ENCODE measurements at regions not wholly inside any gene's neighbourhood (a gene's known extent, or its start where the extent isn't known, plus 50 kb on each side); places are given as distances from the start of the nearest gene placed in this dataset.
"Not testable (repeated sequence)": the region's sequence is repeated elsewhere in the genome, so short reads cannot be mapped to it uniquely, and the experiment has no call there.

GRCh38 chrX:140229191-140229590 lies 263.9 kb upstream of the CXorf66 start:
- intact Hi-C loops (cut with DNase I), result no loop called here
- WGBS, 4 donors, result 27 to 57% (median 32%) methylated on average over 1 of the region's 1 CpG
- no peak for DNase-seq
- Histone ChIP-seq H3K9me3 (replicated peaks in 1 of 3) (no peaks in the 10 kb centered on the region), H3K27ac (no peak overlapping the region), H3K4me3 (no peak overlapping the region), H3K27me3 (no peaks in the 10 kb centered on the region), H3K4me1 (replicated peaks in 1 of 2) (no peaks in the 10 kb centered on the region), H3K36me3 (replicated peaks in 1 of 2) (no peaks in the 10 kb centered on the region)
- TF ChIP-seq, protein P1, sequence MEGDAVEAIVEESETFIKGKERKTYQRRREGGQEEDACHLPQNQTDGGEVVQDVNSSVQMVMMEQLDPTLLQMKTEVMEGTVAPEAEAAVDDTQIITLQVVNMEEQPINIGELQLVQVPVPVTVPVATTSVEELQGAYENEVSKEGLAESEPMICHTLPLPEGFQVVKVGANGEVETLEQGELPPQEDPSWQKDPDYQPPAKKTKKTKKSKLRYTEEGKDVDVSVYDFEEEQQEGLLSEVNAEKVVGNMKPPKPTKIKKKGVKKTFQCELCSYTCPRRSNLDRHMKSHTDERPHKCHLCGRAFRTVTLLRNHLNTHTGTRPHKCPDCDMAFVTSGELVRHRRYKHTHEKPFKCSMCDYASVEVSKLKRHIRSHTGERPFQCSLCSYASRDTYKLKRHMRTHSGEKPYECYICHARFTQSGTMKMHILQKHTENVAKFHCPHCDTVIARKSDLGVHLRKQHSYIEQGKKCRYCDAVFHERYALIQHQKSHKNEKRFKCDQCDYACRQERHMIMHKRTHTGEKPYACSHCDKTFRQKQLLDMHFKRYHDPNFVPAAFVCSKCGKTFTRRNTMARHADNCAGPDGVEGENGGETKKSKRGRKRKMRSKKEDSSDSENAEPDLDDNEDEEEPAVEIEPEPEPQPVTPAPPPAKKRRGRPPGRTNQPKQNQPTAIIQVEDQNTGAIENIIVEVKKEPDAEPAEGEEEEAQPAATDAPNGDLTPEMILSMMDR (IDR thresholded peaks at IDR 0.05), result no peak
- TF ChIP-seq POLR2A (IDR thresholded peaks at IDR 0.05), result no peak

DNA sequence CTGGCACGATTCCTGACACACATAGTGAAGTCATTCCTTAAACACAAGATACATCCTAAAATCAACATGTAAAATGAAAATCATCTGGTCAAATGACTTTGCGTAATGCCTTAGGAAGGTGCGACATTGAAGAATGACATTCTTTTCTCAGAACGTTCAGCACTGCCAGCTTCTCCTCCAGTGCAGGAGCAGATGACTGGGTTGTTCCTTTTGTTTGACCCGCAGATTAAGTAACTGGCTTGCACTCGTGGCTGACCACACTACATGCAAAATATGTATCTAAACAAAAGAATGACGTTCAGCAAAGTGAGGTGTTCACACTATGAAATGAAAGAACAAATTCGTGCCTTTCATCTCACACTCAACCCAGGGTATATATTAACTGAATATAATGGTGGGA lies 260.7 kb upstream of the CXorf66 start:
- intact Hi-C loops (cut with DNase I); H3K9me3 ChIP-seq (replicated peaks in 1 of 3); H3K27me3 ChIP-seq; H3K36me3 ChIP-seq (replicated peaks in 1 of 2); H3K4me3 ChIP-seq; H3K4me1 ChIP-seq (replicated peaks in 1 of 2); DNase-seq; H3K27ac ChIP-seq: not testable (repeated sequence)
- 49 to 65% (median 53%) methylated on average over 7 to 8 of the region's 8 CpGs for WGBS, 4 donors

DNA sequence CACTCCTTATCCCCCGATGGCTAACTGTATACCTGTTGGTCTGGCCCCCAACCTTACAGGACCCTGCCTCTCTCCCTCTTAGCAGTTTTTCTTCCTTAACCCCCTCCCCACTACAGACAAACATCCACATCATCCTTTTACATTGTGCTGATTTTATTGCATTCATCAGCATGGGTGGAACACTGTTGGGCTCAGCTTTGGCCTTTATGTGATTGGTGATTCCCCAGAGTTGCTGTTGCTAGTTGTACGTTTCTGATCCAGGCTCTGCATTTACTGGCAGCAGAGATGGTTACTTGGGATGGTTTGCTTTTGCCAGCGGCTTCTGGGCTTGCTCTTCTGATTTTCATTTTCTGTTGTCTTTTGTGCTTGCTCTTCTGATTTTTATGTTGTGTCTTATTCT lies 250.6 kb upstream of the CXorf66 start:
- H3K36me3 ChIP-seq (replicated peaks in 1 of 2); DNase-seq; H3K4me1 ChIP-seq (replicated peaks in 1 of 2); H3K4me3 ChIP-seq; intact Hi-C loops (cut with DNase I); H3K9me3 ChIP-seq (replicated peaks in 1 of 3); H3K27ac ChIP-seq; H3K27me3 ChIP-seq: not testable (repeated sequence)
- WGBS, 4 donors, result 53 to 83% (median 75%) methylated on average over 1 to 2 of the region's 3 CpGs

DNA sequence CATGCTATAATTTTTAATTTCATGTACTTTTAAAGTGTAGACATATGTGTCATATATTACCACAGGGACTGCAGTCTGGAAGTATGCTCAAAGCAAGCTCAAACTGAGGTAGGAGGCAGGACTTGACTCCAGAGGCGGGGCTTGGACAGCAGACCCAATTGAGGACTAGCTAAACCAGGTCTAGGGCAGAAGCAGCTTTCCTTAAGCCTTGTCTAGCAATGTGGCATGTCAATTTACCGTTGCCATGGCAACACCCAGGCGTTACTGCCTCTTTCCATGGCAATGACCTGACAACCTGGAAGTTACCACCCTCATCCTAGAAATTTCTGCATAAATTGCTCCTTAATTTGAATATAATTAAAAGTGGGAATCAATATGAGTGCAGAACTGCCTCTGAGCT lies 249.2 kb upstream of the CXorf66 start:
- intact Hi-C loops (cut with DNase I); H3K4me1 ChIP-seq (replicated peaks in 1 of 2); DNase-seq; H3K9me3 ChIP-seq (replicated peaks in 1 of 3); H3K27me3 ChIP-seq; H3K36me3 ChIP-seq (replicated peaks in 1 of 2); H3K27ac ChIP-seq; H3K4me3 ChIP-seq: not testable (repeated sequence)
- WGBS, 4 donors, result 36 to 40% (median 40%) methylated on average over 2 of the region's 3 CpGs; no CpG with 5 or more reads in 1 of the 4 donors

GRCh38 chrX:140206657-140207056 lies 241.3 kb upstream of the CXorf66 start:
- no peak for DNase-seq
- intact Hi-C loops (cut with DNase I), result no loop called here
- Histone ChIP-seq H3K27me3 (no peaks in the 10 kb centered on the region), H3K36me3 (replicated peaks in 1 of 2) (no peaks in the 10 kb centered on the region), H3K4me1 (replicated peaks in 1 of 2) (no peaks in the 10 kb centered on the region), H3K9me3 (replicated peaks in 1 of 3) (no peaks in the 10 kb centered on the region), H3K4me3 (no peak overlapping the region), H3K27ac (no peak overlapping the region)
- WGBS, 4 donors, result 90 to 100% (median 99%) methylated on average over 1 of the region's 1 CpG
- no peak for TF ChIP-seq POLR2A (IDR thresholded peaks at IDR 0.05)
- TF ChIP-seq, protein P1 (IDR thresholded peaks at IDR 0.05), result no peak

DNA sequence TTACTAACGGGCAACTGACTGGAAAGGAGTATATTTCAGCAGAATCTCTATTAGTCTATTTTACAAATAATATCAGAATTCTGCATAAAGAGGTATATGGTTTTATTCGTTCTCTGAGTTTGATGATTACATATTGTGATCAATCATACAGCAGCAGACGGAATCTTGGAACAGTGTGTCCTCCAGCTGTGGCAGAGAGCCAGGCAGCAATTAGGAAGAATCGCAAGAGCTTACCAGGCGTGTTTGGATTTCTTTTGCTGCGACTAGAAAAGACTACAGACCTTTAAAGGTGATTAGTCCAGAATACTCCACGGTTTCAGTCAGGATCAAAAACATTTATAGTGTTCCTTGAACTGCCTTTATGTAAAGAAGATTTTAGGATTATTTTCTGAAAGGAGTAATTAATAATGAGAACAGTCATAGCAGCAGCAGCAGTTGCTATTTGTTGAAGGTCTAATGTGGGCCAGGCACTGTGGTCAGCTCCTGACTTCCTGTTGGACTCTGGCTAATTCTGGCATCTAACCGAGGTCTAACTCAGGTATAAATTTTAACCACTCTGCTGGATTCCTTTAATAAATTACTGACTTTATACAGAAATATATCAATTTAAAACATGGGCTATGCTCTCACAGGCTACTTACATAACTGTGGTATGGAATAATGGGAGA lies 225.3 kb upstream of the CXorf66 start:
- Histone ChIP-seq H3K4me3 (no peak overlapping the region), H3K27ac (no peak overlapping the region), H3K4me1 (replicated peaks in 1 of 2) (no peaks in the 10 kb centered on the region), H3K27me3 (no peaks in the 10 kb centered on the region), H3K36me3 (replicated peaks in 1 of 2) (no peaks in the 10 kb centered on the region), H3K9me3 (replicated peaks in 1 of 3) (no peaks in the 10 kb centered on the region)
- DNase-seq, result peak; percentile 21 to 74 (median 32)
- TF ChIP-seq POLR2A (IDR thresholded peaks at IDR 0.05), result no peak
- TF ChIP-seq, protein P1 (IDR thresholded peaks at IDR 0.05), result no peak
- WGBS, 4 donors, result 27 to 37% (median 28%) methylated on average over 8 of the region's 8 CpGs
- intact Hi-C loops (cut with DNase I), result no loop called here

Measured in adrenal gland (tissue), 9 donors.